ENCODE measurements at regions not wholly inside any gene's neighbourhood (a gene's known extent, or its start where the extent isn't known, plus 50 kb on each side); places are given as distances from the start of the nearest gene placed in this dataset.

- no peak overlapping the region for H3K4ac ChIP-seq (ENCODE audit: low read depth in 1 of 2, low read length in 2 of 2)
- H3K27me3 ChIP-seq (ENCODE audit: control insufficient read depth in 1 of 2, insufficient read depth in 1 of 2, low read length in 2 of 2) = peaks cover 0 to 22% of the 10 kb centered on the region in 2 experiments
- no CpG with 5 or more reads among the region's 1 CpG for WGBS
- no peaks in the 10 kb centered on the region for H3K4me1 ChIP-seq (ENCODE audit: control insufficient read depth, insufficient read depth, low read depth, low read length)
- no peak overlapping the region for H4K91ac ChIP-seq (ENCODE audit: low read length)
- no peak overlapping the region for H3K27ac ChIP-seq (ENCODE audit: low read length, poor library complexity, severe bottlenecking)
- H2BK120ac ChIP-seq (ENCODE audit: low read depth, low read length) = no peak overlapping the region
- no peak overlapping the region for H2AK5ac ChIP-seq (ENCODE audit: low read length, severe bottlenecking)
- no peaks in the 10 kb centered on the region for H3K9me3 ChIP-seq (ENCODE audit: control insufficient read depth, low read length)
- H2BK5ac ChIP-seq (ENCODE audit: low read depth, low read length, poor library complexity, severe bottlenecking) = no peak overlapping the region
- H3K23ac ChIP-seq (ENCODE audit: low read length in 2 of 2) = no peak overlapping the region
- no peak overlapping the region for H3K18ac ChIP-seq (ENCODE audit: low read depth in 1 of 2, low read length in 2 of 2)
- H3K14ac ChIP-seq (ENCODE audit: low read length in 2 of 2) = no peak overlapping the region
- no peak overlapping the region for H4K8ac ChIP-seq (ENCODE audit: low read length)
- H3K79me1 ChIP-seq (replicated peaks; ENCODE audit: low read length, poor library complexity, severe bottlenecking) = no peaks in the 10 kb centered on the region
- H3K9ac ChIP-seq (ENCODE audit: low read length) = no peak overlapping the region
- no peak overlapping the region for H2AFZ ChIP-seq (ENCODE audit: low read depth, low read length)
- no peak overlapping the region for H2BK12ac ChIP-seq (ENCODE audit: low read length in 2 of 2)
- no peak overlapping the region for H3K4me3 ChIP-seq (ENCODE audit: insufficient read depth in 1 of 2, low read depth in 1 of 2, low read length in 2 of 2)
- H3K4me2 ChIP-seq (ENCODE audit: low read length, poor library complexity, severe bottlenecking) = no peak overlapping the region
- H2BK15ac ChIP-seq (ENCODE audit: low read depth, poor library complexity, severe bottlenecking) = no peak overlapping the region
- H3K36me3 ChIP-seq (ENCODE audit: control insufficient read depth in 1 of 2, insufficient read depth in 2 of 2, low read depth in 1 of 2, low read length in 2 of 2) = no peaks in the 10 kb centered on the region
- DNase-seq = no peak
Observed at GRCh38 chr3:75180945-75181298, 483.2 kb upstream of the FRG2C start.

- H2AK5ac ChIP-seq (ENCODE audit: low read length, severe bottlenecking) = no peak overlapping the region
- no peaks in the 10 kb centered on the region for H3K36me3 ChIP-seq (ENCODE audit: control insufficient read depth in 1 of 2, insufficient read depth in 2 of 2, low read depth in 1 of 2, low read length in 2 of 2)
- H3K79me1 ChIP-seq (replicated peaks; ENCODE audit: low read length, poor library complexity, severe bottlenecking) = no peaks in the 10 kb centered on the region
- no peak overlapping the region for H2AFZ ChIP-seq (ENCODE audit: low read depth, low read length)
- H3K9ac ChIP-seq (ENCODE audit: low read length) = no peak overlapping the region
- no peak overlapping the region for H2BK120ac ChIP-seq (ENCODE audit: low read depth, low read length)
- H3K4me3 ChIP-seq (ENCODE audit: insufficient read depth in 1 of 2, low read depth in 1 of 2, low read length in 2 of 2) = no peak overlapping the region
- no peak overlapping the region for H3K4ac ChIP-seq (ENCODE audit: low read depth in 1 of 2, low read length in 2 of 2)
- H3K14ac ChIP-seq (ENCODE audit: low read length in 2 of 2) = no peak overlapping the region
- no peak overlapping the region for H4K91ac ChIP-seq (ENCODE audit: low read length)
- H3K27ac ChIP-seq (ENCODE audit: low read length, poor library complexity, severe bottlenecking) = no peak overlapping the region
- H3K4me1 ChIP-seq (ENCODE audit: control insufficient read depth, insufficient read depth, low read depth, low read length) = no peaks in the 10 kb centered on the region
- no peak overlapping the region for H3K4me2 ChIP-seq (ENCODE audit: low read length, poor library complexity, severe bottlenecking)
- H2BK15ac ChIP-seq (ENCODE audit: low read depth, poor library complexity, severe bottlenecking) = no peak overlapping the region
- no peak overlapping the region for H2BK5ac ChIP-seq (ENCODE audit: low read depth, low read length, poor library complexity, severe bottlenecking)
- DNase-seq = no peak
- H4K8ac ChIP-seq (ENCODE audit: low read length) = no peak overlapping the region
- no peak overlapping the region for H3K18ac ChIP-seq (ENCODE audit: low read depth in 1 of 2, low read length in 2 of 2)
- H2BK12ac ChIP-seq (ENCODE audit: low read length in 2 of 2) = no peak overlapping the region
- H3K23ac ChIP-seq (ENCODE audit: low read length in 2 of 2) = no peak overlapping the region
- peaks cover 0 to 36% of the 10 kb centered on the region in 2 experiments for H3K27me3 ChIP-seq (ENCODE audit: control insufficient read depth in 1 of 2, insufficient read depth in 1 of 2, low read length in 2 of 2)
- WGBS = 82% methylated on average over 3 of the region's 3 CpGs
- H3K9me3 ChIP-seq (ENCODE audit: control insufficient read depth, low read length) = no peaks in the 10 kb centered on the region
Observed at GRCh38 chr3:75188962-75189361, 475.2 kb upstream of the FRG2C start.

GRCh38 chr3:75192146-75192616 lies 471.9 kb upstream of the FRG2C start:
- no peak overlapping the region for H3K4ac ChIP-seq (ENCODE audit: low read depth in 1 of 2, low read length in 2 of 2)
- H2BK120ac ChIP-seq (ENCODE audit: low read depth, low read length) = no peak overlapping the region
- H3K23ac ChIP-seq (ENCODE audit: low read length in 2 of 2) = no peak overlapping the region
- H3K9ac ChIP-seq (ENCODE audit: low read length) = no peak overlapping the region
- no peak overlapping the region for H2BK5ac ChIP-seq (ENCODE audit: low read depth, low read length, poor library complexity, severe bottlenecking)
- no peak overlapping the region for H2AFZ ChIP-seq (ENCODE audit: low read depth, low read length)
- H3K18ac ChIP-seq (ENCODE audit: low read depth in 1 of 2, low read length in 2 of 2) = no peak overlapping the region
- no peak overlapping the region for H4K91ac ChIP-seq (ENCODE audit: low read length)
- no peak overlapping the region for H2BK12ac ChIP-seq (ENCODE audit: low read length in 2 of 2)
- H2AK5ac ChIP-seq (ENCODE audit: low read length, severe bottlenecking) = no peak overlapping the region
- H3K36me3 ChIP-seq (ENCODE audit: control insufficient read depth in 1 of 2, insufficient read depth in 2 of 2, low read depth in 1 of 2, low read length in 2 of 2) = no peaks in the 10 kb centered on the region
- 47% methylated on average over 6 of the region's 6 CpGs for WGBS
- no peaks in the 10 kb centered on the region for H3K4me1 ChIP-seq (ENCODE audit: control insufficient read depth, insufficient read depth, low read depth, low read length)
- H3K9me3 ChIP-seq (ENCODE audit: control insufficient read depth, low read length) = no peaks in the 10 kb centered on the region
- peak; percentile 34 for DNase-seq
- H3K79me1 ChIP-seq (replicated peaks; ENCODE audit: low read length, poor library complexity, severe bottlenecking) = no peaks in the 10 kb centered on the region
- H3K14ac ChIP-seq (ENCODE audit: low read length in 2 of 2) = no peak overlapping the region
- no peak overlapping the region for H2BK15ac ChIP-seq (ENCODE audit: low read depth, poor library complexity, severe bottlenecking)
- H3K4me2 ChIP-seq (ENCODE audit: low read length, poor library complexity, severe bottlenecking) = no peak overlapping the region
- peaks cover 0 to 45% of the 10 kb centered on the region in 2 experiments for H3K27me3 ChIP-seq (ENCODE audit: control insufficient read depth in 1 of 2, insufficient read depth in 1 of 2, low read length in 2 of 2)
- no peak overlapping the region for H3K27ac ChIP-seq (ENCODE audit: low read length, poor library complexity, severe bottlenecking)
- H4K8ac ChIP-seq (ENCODE audit: low read length) = no peak overlapping the region
- H3K4me3 ChIP-seq (ENCODE audit: insufficient read depth in 1 of 2, low read depth in 1 of 2, low read length in 2 of 2) = no peak overlapping the region

- Histone ChIP-seq H3K79me1 (replicated peaks; ENCODE audit: low read length, poor library complexity, severe bottlenecking) (no peaks in the 10 kb centered on the region), H3K18ac (ENCODE audit: low read depth in 1 of 2, low read length in 2 of 2) (no peak overlapping the region), H3K4me1 (ENCODE audit: control insufficient read depth, insufficient read depth, low read depth, low read length) (no peaks in the 10 kb centered on the region), H3K14ac (ENCODE audit: low read length in 2 of 2) (no peak overlapping the region), H4K91ac (ENCODE audit: low read length) (no peak overlapping the region), H2AFZ (ENCODE audit: low read depth, low read length) (no peak overlapping the region), H3K9me3 (ENCODE audit: control insufficient read depth, low read length) (no peaks in the 10 kb centered on the region), H3K4me3 (ENCODE audit: insufficient read depth in 1 of 2, low read depth in 1 of 2, low read length in 2 of 2) (no peak overlapping the region), H3K27ac (ENCODE audit: low read length, poor library complexity, severe bottlenecking) (no peak overlapping the region), H3K4me2 (ENCODE audit: low read length, poor library complexity, severe bottlenecking) (no peak overlapping the region), H2BK12ac (ENCODE audit: low read length in 2 of 2) (no peak overlapping the region), H2BK120ac (ENCODE audit: low read depth, low read length) (no peak overlapping the region), H3K4ac (ENCODE audit: low read depth in 1 of 2, low read length in 2 of 2) (no peak overlapping the region), H3K9ac (ENCODE audit: low read length) (no peak overlapping the region), H4K8ac (ENCODE audit: low read length) (no peak overlapping the region), H2BK5ac (ENCODE audit: low read depth, low read length, poor library complexity, severe bottlenecking) (no peak overlapping the region), H3K27me3 (ENCODE audit: control insufficient read depth in 1 of 2, insufficient read depth in 1 of 2, low read length in 2 of 2) (peaks cover 0 to 39% of the 10 kb centered on the region in 2 experiments), H3K36me3 (ENCODE audit: control insufficient read depth in 1 of 2, insufficient read depth in 2 of 2, low read depth in 1 of 2, low read length in 2 of 2) (no peaks in the 10 kb centered on the region), H2BK15ac (ENCODE audit: low read depth, poor library complexity, severe bottlenecking) (no peak overlapping the region), H3K23ac (ENCODE audit: low read length in 2 of 2) (no peak overlapping the region), H2AK5ac (ENCODE audit: low read length, severe bottlenecking) (no peak overlapping the region)
- DNase-seq = no peak
- WGBS = 89% methylated on average over 3 of the region's 4 CpGs
Observed at GRCh38 chr3:75193797-75194196, 470.3 kb upstream of the FRG2C start.

Data from mesenchymal stem cell (in vitro differentiated cells and primary cell).